HL-60 (cell line): ENCODE measurements at regions not wholly inside any gene's neighbourhood (a gene's known extent, or its start where the extent isn't known, plus 50 kb on each side); places are given as distances from the start of the nearest gene placed in this dataset.

ENCODE experiments used
- DNase-seq, 2 experiments: peaks; one replicate each; pipeline ENCODE4 v3.0.0-alpha.2; 2010 to 2020; ENCODE audit warnings: low read depth in 1 of 2, low spot score in 1 of 2
- H3K27ac ChIP-seq: fragments of 250-450 bp; sonication (Bioruptor Pico); replicated peaks from 2 replicates; pipeline ENCODE4 v1.5.1; 2020; ENCODE audit warnings: mild to moderate bottlenecking, moderate library complexity
- H3K27me3 ChIP-seq: fragments of 250-450 bp; sonication (Bioruptor Pico); 2 replicates; pipeline ENCODE4 v1.5.1; 2021; ENCODE audit warnings: mild to moderate bottlenecking, moderate library complexity; ENCODE audit not compliant: insufficient read depth, poor library complexity, severe bottlenecking
- H3K4me3 ChIP-seq: replicated peaks from 2 replicates; pipeline ENCODE4 v1.5.1; 2011; ENCODE audit warnings: mild to moderate bottlenecking, control low read depth, low read length; ENCODE audit not compliant: insufficient read depth
- CTCF ChIP-seq: IDR thresholded peaks from one replicate; pipeline ENCODE4 v1.5.1; 2011; ENCODE audit warnings: low read length, control low read depth, inconsistent platforms; ENCODE audit not compliant: insufficient read depth
- GABPA ChIP-seq: IDR thresholded peaks from 2 replicates; pipeline ENCODE4 v1.6.1; 2012; ENCODE audit warnings: low read depth
- POLR2AphosphoS5 ChIP-seq: IDR thresholded peaks from 2 replicates; pipeline ENCODE4 v1.6.1; 2012; ENCODE audit warnings: low read depth
- REST ChIP-seq: IDR thresholded peaks from 2 replicates; pipeline ENCODE4 v1.6.1; 2012; ENCODE audit warnings: low read depth; ENCODE audit not compliant: insufficient replicate concordance
- SPI1 ChIP-seq: IDR thresholded peaks from 2 replicates; pipeline ENCODE4 v1.6.1; 2012; ENCODE audit warnings: low read depth, mild to moderate bottlenecking, borderline replicate concordance

- peak; percentile 29 to 58 for DNase-seq
- Histone ChIP-seq H3K27me3 (no peaks in the 10 kb centered on the region), H3K27ac (no peak overlapping the region), H3K4me3 (no peak overlapping the region)
- TF ChIP-seq CTCF (peak; percentile 75), POLR2AphosphoS5 (no peak), REST (no peak), GABPA (no peak), SPI1 (no peak)
Observed at GRCh38 chr6:150685860-150686259, 86.2 kb downstream of the PLEKHG1 start.

GRCh38 chr6:150686566-150686965, 86.9 kb downstream of the PLEKHG1 start:
- no peak overlapping the region for H3K27ac ChIP-seq
- no peak overlapping the region for H3K4me3 ChIP-seq
- TF ChIP-seq CTCF (no peak), SPI1 (no peak), POLR2AphosphoS5 (no peak), GABPA (no peak), REST (no peak)
- DNase-seq = no peak
- no peaks in the 10 kb centered on the region for H3K27me3 ChIP-seq

GRCh38 chr6:150687508-150687907, 87.8 kb downstream of the PLEKHG1 start:
- no peak for DNase-seq
- no peaks in the 10 kb centered on the region for H3K27me3 ChIP-seq
- H3K27ac ChIP-seq = no peak overlapping the region
- TF ChIP-seq SPI1 (no peak), GABPA (no peak), REST (no peak), CTCF (no peak), POLR2AphosphoS5 (no peak)
- no peak overlapping the region for H3K4me3 ChIP-seq
